NCI-H2196 treated with DMSO at 0.1 percent for 48 hours (cell line): ENCODE measurements at regions not wholly inside any gene's neighbourhood (a gene's known extent, or its start where the extent isn't known, plus 50 kb on each side); places are given as distances from the start of the nearest gene placed in this dataset.
"Not testable (repeated sequence)": the region's sequence is repeated elsewhere in the genome, so short reads cannot be mapped to it uniquely, and the experiment has no call there.

Experiments used
- DNase-seq: peaks from one replicate; lab custom pipeline; 2025; ENCODE audit not compliant: unreplicated experiment; lab: John Stamatoyannopoulos, UW

DNA sequence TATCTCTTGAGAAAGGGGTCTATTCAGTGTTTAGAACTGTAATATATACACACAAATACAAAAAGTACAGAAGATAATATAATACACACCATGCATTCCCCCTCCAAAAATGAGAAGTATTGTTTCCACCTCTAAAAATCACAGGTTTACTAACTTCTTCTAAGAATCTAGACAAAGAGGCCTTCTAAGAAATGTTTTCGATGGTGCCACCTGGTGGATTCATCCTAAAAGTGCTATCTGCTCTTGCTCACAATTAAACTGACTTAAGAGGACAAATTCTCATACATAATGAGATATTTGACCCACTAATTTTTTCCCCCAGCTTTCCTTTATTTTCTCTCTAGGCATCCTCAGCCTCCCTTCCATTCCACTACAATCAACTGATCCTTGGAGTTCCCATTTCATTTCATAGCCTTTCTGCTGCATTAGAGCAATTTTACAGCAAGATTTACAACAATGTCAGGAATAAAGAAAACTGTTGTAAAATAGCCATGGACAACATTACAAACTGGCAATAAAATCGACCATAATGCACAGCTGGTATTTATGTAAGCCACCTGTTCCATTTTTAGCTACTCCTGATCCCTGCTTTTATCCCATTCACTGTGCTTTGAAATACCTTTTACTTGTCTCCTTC lies 124.6 kb downstream of the ARRDC4 start:
- peak; percentile 2 for DNase-seq

GRCh38 chr15:98088307-98088945 lies 127.9 kb downstream of the ARRDC4 start:
- DNase-seq = not testable (repeated sequence)

- not testable (repeated sequence) for DNase-seq
Measured at GRCh38 chr15:98089352-98089751, 128.8 kb downstream of the ARRDC4 start.

- DNase-seq = not testable (repeated sequence)
Measured at GRCh38 chr15:98097986-98098385, 137.5 kb downstream of the ARRDC4 start.

- DNase-seq = not testable (repeated sequence)
Measured at GRCh38 chr15:98100606-98101005, 140.1 kb downstream of the ARRDC4 start.

DNA sequence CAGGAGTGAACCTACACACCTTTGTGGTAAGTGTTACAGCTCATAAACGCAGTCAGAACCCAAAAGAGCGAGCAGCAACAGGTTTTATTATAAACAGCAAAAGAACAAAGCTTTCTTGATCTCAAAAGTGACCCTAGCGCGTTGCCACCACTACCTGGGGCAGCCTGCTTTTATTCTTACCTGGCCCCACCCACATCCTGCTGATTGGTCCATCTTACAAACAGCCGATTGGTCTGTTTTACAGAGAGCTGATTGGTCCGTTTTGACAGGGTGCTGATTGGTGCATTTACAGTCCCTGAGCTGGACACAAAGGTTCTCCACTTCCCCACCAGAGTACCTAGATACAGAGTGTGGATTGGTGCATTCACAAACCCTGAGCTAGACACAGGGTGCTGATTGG lies 143.1 kb downstream of the ARRDC4 start:
- no peak for DNase-seq

DNA sequence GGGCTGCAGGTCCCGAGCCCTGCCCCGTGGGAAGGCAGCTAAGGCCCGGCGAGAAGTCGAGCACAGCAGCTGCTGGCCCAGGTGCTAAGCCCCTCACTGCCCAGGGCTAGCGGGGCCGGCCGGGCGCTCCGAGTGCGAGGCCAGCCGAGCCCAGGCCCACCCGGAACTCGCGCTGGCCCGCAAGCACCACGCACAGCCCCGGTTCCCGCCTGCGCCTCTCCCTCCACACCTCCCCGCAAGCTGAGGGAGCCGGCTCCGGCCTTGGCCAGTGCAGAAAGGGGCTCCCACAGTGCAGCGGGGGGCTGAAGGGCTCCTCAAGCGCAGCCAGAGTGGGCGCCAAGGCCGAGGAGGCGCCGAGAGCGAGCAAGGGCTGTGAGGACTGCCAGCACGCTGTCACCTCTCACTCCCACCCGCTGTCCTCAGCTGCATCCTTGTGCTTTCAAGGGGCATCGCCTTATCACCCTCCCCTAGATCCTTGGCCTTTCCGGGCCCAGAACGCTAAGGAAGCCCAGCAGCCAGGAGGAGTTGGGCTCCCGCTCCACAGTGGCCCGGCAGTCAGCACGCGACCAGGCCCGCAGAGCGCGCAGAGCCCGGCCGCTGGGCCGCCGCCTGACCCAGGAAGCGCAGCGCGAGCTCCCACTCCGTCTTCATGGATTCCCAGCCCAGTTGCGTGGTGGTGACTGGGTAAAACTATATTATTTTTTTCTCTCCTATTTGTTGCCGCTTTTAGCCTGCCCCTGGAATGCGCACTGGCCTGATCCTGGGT lies 144.1 kb downstream of the ARRDC4 start:
- DNase-seq = not testable (repeated sequence)

DNA sequence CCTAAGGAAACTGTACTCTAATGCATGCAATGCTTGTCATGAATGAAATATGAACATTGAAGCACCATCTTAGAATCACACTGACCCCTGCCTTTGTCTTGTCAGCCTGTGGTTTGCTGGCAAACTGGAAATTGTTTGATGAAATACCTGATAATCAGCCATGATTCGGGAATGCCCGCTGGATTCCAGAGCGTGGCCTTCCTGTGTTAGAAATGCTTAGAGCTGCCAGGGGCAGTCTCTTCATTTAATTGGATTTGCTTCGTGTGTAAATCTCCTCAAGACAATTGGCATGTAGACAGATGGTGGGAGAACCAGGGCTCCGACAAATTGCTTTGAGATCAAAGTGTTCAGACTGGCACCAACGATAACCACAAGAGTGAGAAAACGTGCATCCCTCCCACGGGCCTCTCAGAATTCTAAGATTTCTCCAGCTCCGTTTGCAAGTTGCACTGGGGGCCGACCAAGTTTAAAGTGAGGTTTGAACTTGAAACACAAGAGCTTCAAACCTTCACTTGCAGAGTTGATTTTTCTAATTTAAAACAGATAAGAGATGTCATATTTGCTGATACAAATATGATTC lies 146.2 kb downstream of the ARRDC4 start:
- DNase-seq = not testable (repeated sequence)

- DNase-seq = no peak
Measured at GRCh38 chr15:98111806-98112205, 151.3 kb downstream of the ARRDC4 start.

GRCh38 chr15:98113327-98113726 lies 152.8 kb downstream of the ARRDC4 start:
- DNase-seq = no peak

DNA sequence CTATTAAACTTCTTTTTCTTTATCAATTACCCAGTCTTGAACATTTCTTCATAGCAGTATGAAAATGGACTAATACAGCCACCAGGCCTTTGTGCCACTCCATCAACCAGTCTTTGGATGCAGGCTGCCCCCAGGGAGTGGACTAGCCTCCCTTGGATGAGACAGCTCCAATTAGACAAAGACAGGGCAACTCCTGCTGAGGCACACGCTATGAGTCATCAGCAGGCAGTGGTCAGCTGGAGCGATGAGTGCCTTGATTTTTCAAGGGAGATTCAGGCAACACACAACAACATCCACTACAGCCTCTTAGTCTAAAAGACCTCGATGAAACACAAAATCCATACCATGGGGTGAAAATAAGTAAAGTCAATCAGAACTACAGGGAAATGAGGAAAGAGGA lies 160.1 kb downstream of the ARRDC4 start:
- no peak for DNase-seq

DNA sequence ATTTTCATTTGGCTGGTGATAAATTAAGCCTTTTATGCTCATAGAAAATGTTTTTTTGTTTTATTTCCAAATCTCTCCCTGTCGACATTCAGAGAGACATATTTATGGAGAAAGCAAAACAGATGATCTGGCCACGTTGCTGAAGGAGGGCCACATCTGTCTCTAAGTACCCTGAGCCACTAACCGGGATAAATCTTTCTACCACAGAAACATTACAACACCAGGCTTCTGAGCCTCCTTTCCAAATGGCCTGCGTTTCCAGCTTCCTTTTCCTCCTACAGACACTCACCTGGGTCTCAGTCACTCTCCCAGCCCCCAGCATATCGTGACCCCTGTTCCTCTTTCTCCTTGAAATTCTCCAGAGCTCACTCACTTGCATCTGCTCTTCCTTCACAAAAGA lies 161.0 kb downstream of the ARRDC4 start:
- DNase-seq = no peak

GRCh38 chr15:98121957-98122356 lies 161.5 kb downstream of the ARRDC4 start:
- DNase-seq = no peak

GRCh38 chr15:98123297-98123696 lies 162.8 kb downstream of the ARRDC4 start:
- DNase-seq = no peak

GRCh38 chr15:98123834-98124233 lies 163.3 kb downstream of the ARRDC4 start:
- DNase-seq = no peak

DNA sequence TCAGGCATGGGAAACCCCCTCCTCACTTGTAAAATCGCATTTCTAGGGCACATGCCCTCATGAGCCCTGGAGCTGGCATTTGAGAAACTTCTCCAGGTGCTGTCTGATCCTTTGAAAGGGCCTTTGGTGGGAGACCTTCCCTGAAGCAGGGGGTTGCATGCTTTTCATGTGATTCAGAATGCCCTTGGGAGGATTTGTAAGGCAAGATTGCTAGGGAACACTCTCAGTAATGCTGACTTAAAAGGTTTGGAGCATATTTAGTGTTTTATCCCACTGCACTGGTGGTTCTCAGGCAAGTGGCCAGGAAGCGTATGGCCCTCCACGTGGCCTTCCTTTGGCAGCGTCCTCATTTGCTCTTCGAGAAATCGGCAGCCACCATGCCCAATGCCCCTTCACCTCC lies 164.1 kb downstream of the ARRDC4 start:
- no peak for DNase-seq

DNA sequence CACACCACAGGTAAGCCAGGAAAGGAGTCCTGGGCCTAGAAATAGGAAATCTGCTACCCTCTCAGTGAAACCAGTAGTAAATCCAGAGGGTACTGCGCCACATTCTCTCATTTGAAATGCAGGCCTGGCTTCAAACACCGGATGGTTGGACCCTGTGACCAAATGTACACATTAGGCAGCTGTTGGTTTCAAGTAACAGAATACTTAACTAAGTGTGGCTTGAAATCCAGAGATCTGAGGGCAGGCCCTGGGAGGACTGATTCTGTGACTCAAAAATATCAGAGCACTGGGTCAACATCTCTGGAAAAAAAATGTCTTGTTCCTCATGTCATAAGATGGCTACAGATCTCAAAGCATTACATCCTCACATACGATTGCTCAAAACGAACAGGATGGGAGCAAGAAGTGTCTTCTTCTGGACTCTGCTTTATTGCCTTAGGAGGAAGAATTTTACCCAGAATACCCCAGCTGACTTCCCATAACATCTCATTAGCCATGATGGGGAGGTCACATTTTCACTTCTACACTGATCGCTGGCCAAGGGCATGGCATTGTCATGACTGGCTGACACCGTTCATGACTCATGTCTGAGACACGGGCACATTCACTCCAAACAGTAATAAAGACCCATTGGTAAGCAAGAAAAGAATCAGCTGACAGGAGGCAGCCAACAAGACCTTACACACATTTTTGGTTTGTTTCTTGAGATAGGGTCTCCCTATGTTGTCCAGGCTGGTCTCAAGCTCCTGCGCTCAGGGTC lies 166.0 kb downstream of the ARRDC4 start:
- no peak for DNase-seq

DNA sequence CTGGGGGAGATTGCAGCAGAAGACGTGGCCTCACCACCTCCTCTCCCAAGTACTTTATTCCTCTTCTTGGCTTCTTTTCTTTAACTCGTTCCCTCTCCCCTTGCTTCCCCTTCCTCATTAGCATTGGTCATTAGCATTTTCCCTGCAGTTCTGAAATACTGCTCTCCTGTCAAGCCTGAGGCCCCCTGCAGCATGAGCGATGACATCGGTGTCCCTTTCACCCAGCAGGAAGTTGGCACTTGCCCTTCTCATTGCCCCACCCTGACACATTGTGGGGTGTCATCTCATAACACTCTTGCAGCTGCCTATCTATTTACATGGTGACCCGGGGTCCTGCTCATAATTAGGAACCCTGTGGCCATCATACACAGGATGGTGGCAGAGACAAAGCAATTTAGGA lies 167.1 kb downstream of the ARRDC4 start:
- DNase-seq = no peak

GRCh38 chr15:98131924-98132323 lies 171.4 kb downstream of the ARRDC4 start:
- DNase-seq = no peak

DNA sequence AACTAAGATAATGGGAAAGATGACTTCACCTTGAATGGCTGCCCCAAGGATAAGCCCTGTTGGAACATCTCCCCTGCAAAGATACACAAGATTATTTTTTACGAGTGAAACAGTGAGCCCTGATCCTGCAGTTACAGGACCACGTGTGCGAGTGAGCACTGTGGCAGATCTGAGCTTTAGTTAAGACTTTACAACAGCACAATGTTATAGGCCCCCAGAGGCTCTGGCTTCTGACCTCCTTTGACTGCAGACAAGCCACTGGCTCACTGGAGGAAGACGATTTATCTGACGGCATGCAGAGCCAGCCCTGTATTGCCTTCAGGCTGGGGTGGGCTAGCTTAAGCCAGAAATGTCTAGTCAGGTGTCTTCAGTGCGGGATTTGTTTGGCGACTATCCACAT lies 174.4 kb downstream of the ARRDC4 start:
- DNase-seq = no peak

- no peak for DNase-seq
Measured at GRCh38 chr15:98138910-98139309, 178.4 kb downstream of the ARRDC4 start.
